KOPT-K1 (cell line): ENCODE measurements at regions not wholly inside any gene's neighbourhood (a gene's known extent, or its start where the extent isn't known, plus 50 kb on each side); places are given as distances from the start of the nearest gene placed in this dataset.
"Not testable (repeated sequence)": the region's sequence is repeated elsewhere in the genome, so short reads cannot be mapped to it uniquely, and the experiment has no call there.

Experiments used
- H3K27ac ChIP-seq: fragments of 200-600 bp; sonication (generic); 2 replicates; pipeline ENCODE4 v1.5.1; 2016; ENCODE audit warnings: antibody characterized with exemption, mild to moderate bottlenecking, low read depth, low read length; ENCODE audit not compliant: poor library complexity, severe bottlenecking
- H3K36me3 ChIP-seq: fragments of 200-600 bp; sonication (generic); 2 replicates; pipeline ENCODE4 v1.5.1; 2017; ENCODE audit warnings: antibody characterized with exemption, mild to moderate bottlenecking, low read length, moderate library complexity; ENCODE audit not compliant: insufficient read depth
- H3K9me3 ChIP-seq: fragments of 200-600 bp; sonication (generic); 2 replicates; pipeline ENCODE4 v1.5.1; 2017; ENCODE audit warnings: antibody characterized with exemption, low read length, mild to moderate bottlenecking; ENCODE audit not compliant: insufficient read depth, poor library complexity, severe bottlenecking

- not testable (repeated sequence) for H3K27ac ChIP-seq, H3K36me3 ChIP-seq
- H3K9me3 ChIP-seq = peaks cover 36% of the 10 kb centered on the region
These were observed 99.2 kb upstream of the EIF5 start for GRCh38 chr14:103234826-103235225.

DNA sequence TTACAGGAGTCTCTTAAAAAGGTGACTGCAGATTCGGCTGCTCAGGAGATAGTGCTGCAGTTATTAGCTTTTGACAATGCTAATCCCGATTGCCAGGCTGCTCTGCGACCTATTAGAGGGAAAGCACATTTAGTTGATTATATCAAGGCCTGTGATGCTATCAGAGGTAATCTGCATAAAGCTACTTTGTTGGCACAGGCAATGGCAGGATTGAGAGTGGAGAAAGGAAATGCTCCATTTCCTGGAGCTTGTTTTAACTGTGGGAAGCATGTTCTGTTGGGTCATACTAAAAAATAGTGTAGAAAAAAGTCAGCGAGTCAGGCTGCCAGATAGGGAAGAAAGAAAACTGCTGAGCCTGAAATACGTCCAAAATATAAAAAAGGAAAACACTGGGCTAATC lies 98.5 kb upstream of the EIF5 start:
- peaks cover 43% of the 10 kb centered on the region for H3K9me3 ChIP-seq
- not testable (repeated sequence) for H3K36me3 ChIP-seq, H3K27ac ChIP-seq

GRCh38 chr14:103239751-103240150 lies 94.3 kb upstream of the EIF5 start:
- no peaks in the 10 kb centered on the region for H3K36me3 ChIP-seq
- no peak overlapping the region for H3K27ac ChIP-seq
- peaks cover 51% of the 10 kb centered on the region for H3K9me3 ChIP-seq

DNA sequence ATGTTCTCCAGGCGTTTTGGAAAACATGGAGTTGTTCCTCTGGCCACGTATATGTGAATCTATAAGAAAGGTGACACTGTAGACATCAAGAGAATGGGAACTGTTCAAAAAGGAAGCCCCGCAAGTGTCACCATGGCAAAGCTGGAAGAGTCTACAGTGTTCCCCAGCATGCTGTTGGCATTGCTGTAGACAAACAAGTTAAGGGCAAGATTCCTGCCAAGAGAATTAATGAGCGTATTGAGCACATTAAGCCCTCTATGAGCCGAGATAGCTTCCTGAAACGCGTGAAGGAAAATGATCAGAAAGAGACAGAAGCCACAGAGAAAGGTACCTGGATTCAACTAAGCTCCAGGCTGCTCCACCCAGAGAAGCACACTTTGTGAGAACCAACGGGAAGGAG lies 92.5 kb upstream of the EIF5 start:
- no peaks in the 10 kb centered on the region for H3K36me3 ChIP-seq
- H3K27ac ChIP-seq = no peak overlapping the region
- H3K9me3 ChIP-seq = peaks cover 46% of the 10 kb centered on the region

- Histone ChIP-seq H3K36me3 (no peaks in the 10 kb centered on the region), H3K27ac (no peak overlapping the region), H3K9me3 (peaks cover 22% of the 10 kb centered on the region)
These were observed 90.0 kb upstream of the EIF5 start for GRCh38 chr14:103243764-103244737.

DNA sequence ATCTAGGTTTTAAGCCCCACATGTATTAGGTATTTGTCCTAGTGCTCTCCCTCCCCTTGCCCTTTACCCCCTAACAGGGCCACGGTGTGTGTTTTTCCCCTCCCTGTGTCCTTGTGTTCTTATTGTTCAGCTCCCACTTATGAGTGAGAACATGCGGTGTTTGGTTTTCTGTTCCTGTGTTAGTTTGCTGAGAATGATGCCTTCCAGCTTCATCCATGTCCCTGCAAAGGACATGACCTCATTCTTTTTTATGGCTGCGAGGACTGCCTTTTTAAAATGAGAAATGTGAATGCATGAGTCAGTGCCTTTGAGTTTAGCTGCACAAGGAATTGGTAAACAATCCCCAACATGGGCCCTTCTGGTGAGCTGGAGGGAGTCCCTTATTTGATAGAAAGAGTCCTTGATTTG lies 88.4 kb upstream of the EIF5 start:
- H3K36me3 ChIP-seq, H3K27ac ChIP-seq, H3K9me3 ChIP-seq: not testable (repeated sequence)

GRCh38 chr14:103246070-103246469 lies 88.0 kb upstream of the EIF5 start:
- Histone ChIP-seq H3K9me3 (peaks cover 2% of the 10 kb centered on the region), H3K27ac (no peak overlapping the region), H3K36me3 (no peaks in the 10 kb centered on the region)

GRCh38 chr14:103247169-103247606 lies 86.8 kb upstream of the EIF5 start:
- Histone ChIP-seq H3K9me3 (peaks cover 5% of the 10 kb centered on the region), H3K27ac (no peak overlapping the region), H3K36me3 (no peaks in the 10 kb centered on the region)

GRCh38 chr14:103250181-103250580 lies 83.9 kb upstream of the EIF5 start:
- H3K9me3 ChIP-seq = peaks cover 6% of the 10 kb centered on the region
- no peak overlapping the region for H3K27ac ChIP-seq
- H3K36me3 ChIP-seq = no peaks in the 10 kb centered on the region

DNA sequence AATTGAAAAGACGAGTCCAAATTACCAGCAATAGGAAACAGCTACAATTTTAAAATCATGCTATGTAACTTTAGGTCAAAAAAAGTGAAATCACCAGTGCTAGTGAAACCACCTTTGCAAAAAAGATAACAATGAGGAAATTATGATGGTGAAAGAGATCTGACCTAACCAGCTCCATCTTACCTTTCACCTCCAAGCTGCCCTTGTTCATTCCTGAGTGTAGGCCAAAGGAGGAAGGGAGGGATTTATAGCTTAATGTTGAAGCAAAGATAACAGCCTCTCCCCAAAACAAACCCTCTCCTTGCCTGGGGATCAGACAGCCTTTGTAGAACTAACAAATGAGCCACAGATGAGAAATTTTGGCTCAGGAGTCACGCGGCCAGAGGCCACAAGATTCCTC lies 83.2 kb upstream of the EIF5 start:
- Histone ChIP-seq H3K27ac (no peak overlapping the region), H3K36me3 (no peaks in the 10 kb centered on the region), H3K9me3 (peaks cover 6% of the 10 kb centered on the region)

DNA sequence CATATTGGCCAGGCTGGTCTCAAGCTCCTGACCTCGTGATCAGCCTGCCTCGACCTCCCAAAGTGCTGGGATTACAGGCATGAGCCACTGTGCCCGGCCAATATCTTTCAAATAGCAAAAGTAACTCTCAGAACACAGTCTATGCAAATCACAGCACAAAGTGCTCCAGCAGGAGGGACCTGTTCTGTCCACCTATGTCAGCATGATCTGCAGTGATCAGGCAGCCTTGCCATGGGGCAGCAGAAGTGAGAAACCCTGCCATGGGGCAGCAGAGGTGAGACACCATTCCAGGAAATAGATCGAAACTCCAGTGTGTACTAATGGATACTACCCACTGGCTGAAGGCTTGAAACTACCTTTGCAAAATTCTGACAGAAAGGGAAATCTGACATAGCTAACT lies 78.5 kb upstream of the EIF5 start:
- Histone ChIP-seq H3K9me3 (peaks cover 6% of the 10 kb centered on the region), H3K36me3 (no peaks in the 10 kb centered on the region), H3K27ac (no peak overlapping the region)

DNA sequence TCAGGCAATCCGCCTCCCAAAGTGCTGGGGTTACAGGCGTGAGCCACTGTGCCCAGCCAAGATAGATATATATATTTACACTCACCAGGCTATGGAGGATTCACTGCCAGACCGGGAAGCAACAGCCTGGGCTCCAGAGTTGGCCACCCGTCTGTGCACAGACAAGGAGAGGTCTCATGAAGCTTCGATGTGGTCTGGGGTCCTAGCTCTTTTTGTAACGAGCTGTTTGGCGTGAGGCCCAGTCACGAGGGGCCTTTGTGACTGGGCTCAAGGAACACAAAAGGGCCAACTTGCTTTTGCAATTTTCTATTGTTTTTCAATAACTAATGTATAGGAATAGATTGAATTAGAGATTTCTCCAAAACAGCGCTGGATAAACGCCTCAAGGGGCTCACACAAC lies 77.6 kb upstream of the EIF5 start:
- H3K36me3 ChIP-seq = no peaks in the 10 kb centered on the region
- H3K9me3 ChIP-seq = peaks cover 6% of the 10 kb centered on the region
- H3K27ac ChIP-seq = no peak overlapping the region

DNA sequence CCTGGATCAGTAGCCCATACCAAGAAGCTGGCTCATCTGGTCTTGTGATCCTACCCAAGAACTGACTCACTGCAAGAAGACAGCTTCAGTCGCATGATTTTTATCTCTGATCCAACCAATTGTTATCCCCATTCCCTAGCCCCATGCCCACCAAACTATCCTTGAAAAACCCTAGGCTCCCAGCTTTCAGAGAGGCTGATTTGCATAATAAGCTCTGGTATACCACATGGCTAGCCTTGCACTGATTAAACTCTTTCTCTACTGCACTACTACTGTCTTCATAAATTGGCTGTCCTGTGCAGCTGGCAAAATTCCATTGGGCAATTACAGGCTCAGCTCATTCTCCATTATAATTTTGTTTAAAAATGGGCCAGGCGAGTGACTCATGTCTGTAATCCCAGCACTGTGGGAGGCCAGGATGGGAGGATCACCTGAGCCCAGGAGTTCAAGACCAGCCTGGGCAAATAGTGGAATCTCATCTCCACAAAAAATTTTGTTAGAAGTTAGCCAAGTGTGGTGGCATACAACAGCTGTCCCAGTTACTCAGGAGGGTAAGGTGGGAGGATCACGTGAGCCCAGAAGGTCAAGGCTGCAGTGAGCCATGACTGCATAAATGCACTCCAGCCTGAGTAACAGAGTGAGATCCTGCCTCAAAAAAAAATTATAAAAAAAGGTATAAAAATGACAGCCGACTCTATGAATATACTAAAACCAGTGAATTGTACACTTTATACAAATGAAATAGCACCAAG lies 76.7 kb upstream of the EIF5 start:
- Histone ChIP-seq H3K9me3 (no peaks in the 10 kb centered on the region), H3K36me3 (no peaks in the 10 kb centered on the region), H3K27ac (no peak overlapping the region)

- no peak overlapping the region for H3K27ac ChIP-seq
- no peaks in the 10 kb centered on the region for H3K9me3 ChIP-seq
- H3K36me3 ChIP-seq = no peaks in the 10 kb centered on the region
These were observed 75.8 kb upstream of the EIF5 start for GRCh38 chr14:103258211-103258610.

- no peaks in the 10 kb centered on the region for H3K9me3 ChIP-seq
- no peak overlapping the region for H3K27ac ChIP-seq
- H3K36me3 ChIP-seq = no peaks in the 10 kb centered on the region
These were observed 74.9 kb upstream of the EIF5 start for GRCh38 chr14:103259184-103259583.
